Lower leg skin (tissue), 3 donors: ENCODE measurements at regions not wholly inside any gene's neighbourhood (a gene's known extent, or its start where the extent isn't known, plus 50 kb on each side); places are given as distances from the start of the nearest gene placed in this dataset.

Experiments
- POLR2A ChIP-seq, 2 donors: fragments of 450-650 bp; IDR thresholded peaks; one replicate each; pipeline ENCODE4 v1.6.1; 2016 to 2017; ENCODE audit warnings: antibody characterized with exemption in 2 of 2, mild to moderate bottlenecking in 1 of 2, moderate library complexity in 1 of 2
- TF ChIP-seq, protein P1 (sequence below), 3 donors: fragments of 450-650 bp; IDR thresholded peaks; one replicate each; pipeline ENCODE4 v1.5.1; 2016; ENCODE audit warnings: antibody characterized with exemption in 3 of 3, mild to moderate bottlenecking in 3 of 3, moderate library complexity in 2 of 3

DNA sequence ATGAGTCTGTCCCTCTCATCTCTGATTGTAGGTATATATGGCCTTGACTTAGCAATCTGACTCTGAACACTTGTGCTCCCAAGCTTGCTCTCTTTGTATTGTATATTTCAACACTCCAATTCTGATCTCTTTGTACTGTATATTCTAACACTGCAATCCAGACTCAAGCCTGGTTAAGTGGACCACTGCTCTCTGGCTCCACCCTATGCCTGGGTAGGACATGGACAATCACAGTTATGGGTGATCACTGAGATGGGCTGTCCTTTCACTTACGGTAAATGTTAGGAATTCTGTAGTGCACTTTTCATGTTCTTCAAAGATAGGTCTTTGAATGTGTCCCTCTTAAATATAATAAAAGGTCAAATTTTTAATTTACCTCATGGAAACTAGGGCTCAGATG is 165.1 kb downstream of the TLR4 start:
- TF ChIP-seq, protein P1, sequence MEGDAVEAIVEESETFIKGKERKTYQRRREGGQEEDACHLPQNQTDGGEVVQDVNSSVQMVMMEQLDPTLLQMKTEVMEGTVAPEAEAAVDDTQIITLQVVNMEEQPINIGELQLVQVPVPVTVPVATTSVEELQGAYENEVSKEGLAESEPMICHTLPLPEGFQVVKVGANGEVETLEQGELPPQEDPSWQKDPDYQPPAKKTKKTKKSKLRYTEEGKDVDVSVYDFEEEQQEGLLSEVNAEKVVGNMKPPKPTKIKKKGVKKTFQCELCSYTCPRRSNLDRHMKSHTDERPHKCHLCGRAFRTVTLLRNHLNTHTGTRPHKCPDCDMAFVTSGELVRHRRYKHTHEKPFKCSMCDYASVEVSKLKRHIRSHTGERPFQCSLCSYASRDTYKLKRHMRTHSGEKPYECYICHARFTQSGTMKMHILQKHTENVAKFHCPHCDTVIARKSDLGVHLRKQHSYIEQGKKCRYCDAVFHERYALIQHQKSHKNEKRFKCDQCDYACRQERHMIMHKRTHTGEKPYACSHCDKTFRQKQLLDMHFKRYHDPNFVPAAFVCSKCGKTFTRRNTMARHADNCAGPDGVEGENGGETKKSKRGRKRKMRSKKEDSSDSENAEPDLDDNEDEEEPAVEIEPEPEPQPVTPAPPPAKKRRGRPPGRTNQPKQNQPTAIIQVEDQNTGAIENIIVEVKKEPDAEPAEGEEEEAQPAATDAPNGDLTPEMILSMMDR (IDR thresholded peaks at IDR 0.05): no peak
- TF ChIP-seq POLR2A (IDR thresholded peaks at IDR 0.05): no peak
